SU-DHL-6 (cell line): ENCODE measurements at regions not wholly inside any gene's neighbourhood (a gene's known extent, or its start where the extent isn't known, plus 50 kb on each side); places are given as distances from the start of the nearest gene placed in this dataset.

Experiments
- H2AFZ ChIP-seq: fragments of 200-600 bp; sonication (generic); 2 replicates; pipeline ENCODE4 v1.6.1; 2014; ENCODE audit warnings: low read depth, mild to moderate bottlenecking, moderate library complexity, mixed read lengths, antibody characterized with exemption, low read length; ENCODE audit not compliant: severe bottlenecking
- H3F3A ChIP-seq: fragments of 200-600 bp; shearing (Covaris generic); 2 replicates; pipeline ENCODE4 v1.6.0; 2016; ENCODE audit warnings: antibody characterized with exemption, mild to moderate bottlenecking; ENCODE audit not compliant: insufficient read depth
- H3K27ac ChIP-seq: fragments of 200-600 bp; sonication (generic); 2 replicates; pipeline ENCODE4 v1.5.1; 2016; ENCODE audit warnings: low read depth, mild to moderate bottlenecking, low read length, moderate library complexity, mixed read lengths
- H3K27me3 ChIP-seq: fragments of 200-600 bp; sonication (generic), shearing (Covaris generic); 2 replicates; pipeline ENCODE4 v1.6.0; 2014; ENCODE audit warnings: mild to moderate bottlenecking, low read length
- H3K36me3 ChIP-seq: fragments of 200-600 bp; sonication (generic); 2 replicates; pipeline ENCODE4 v1.6.1; 2014; ENCODE audit warnings: mild to moderate bottlenecking, low read length, mixed read lengths
- H3K4me2 ChIP-seq: fragments of 300-600, 200-600 bp; shearing (Covaris generic), sonication (generic); 2 replicates; pipeline ENCODE4 v1.6.0; 2014; ENCODE audit warnings: low read length, low read depth, mild to moderate bottlenecking; ENCODE audit not compliant: poor library complexity, severe bottlenecking
- H3K4me3 ChIP-seq: fragments of 200-600 bp; sonication (generic); 2 replicates; pipeline ENCODE4 v1.5.1; 2014; ENCODE audit warnings: antibody characterized with exemption, low read length, mild to moderate bottlenecking, mixed read lengths; ENCODE audit not compliant: insufficient read depth, poor library complexity, severe bottlenecking
- H3K79me2 ChIP-seq: fragments of 200-600 bp; sonication (generic); 2 replicates; pipeline ENCODE4 v1.6.1; 2014; ENCODE audit warnings: mild to moderate bottlenecking, low read length, moderate library complexity; ENCODE audit not compliant: insufficient read depth
- H3K9ac ChIP-seq: fragments of 200-600 bp; sonication (generic); 2 replicates; pipeline ENCODE4 v1.7.0; 2014; ENCODE audit warnings: mild to moderate bottlenecking, low read length
- H3K9me2 ChIP-seq: fragments of 200-600 bp; sonication (generic); replicated peaks from 2 replicates; pipeline ENCODE4 v1.6.1; 2014; ENCODE audit warnings: low read length; ENCODE audit not compliant: insufficient read depth
- H3K9me3 ChIP-seq: fragments of 200-600 bp; sonication (generic); 2 replicates; pipeline ENCODE4 v1.6.1; 2014; ENCODE audit warnings: low read length, mixed read lengths; ENCODE audit not compliant: insufficient read depth
- H4K20me1 ChIP-seq: fragments of 200-600 bp; sonication (generic); 2 replicates; pipeline ENCODE4 v1.6.1; 2014; ENCODE audit warnings: low read depth, mild to moderate bottlenecking, antibody characterized with exemption, low read length, moderate library complexity, mixed read lengths
- EZH2phosphoT487 ChIP-seq: fragments of 200-600 bp; sonication (generic), shearing (Covaris generic); conservative IDR thresholded peaks from 2 replicates; pipeline ENCODE4 v1.6.1; 2018; ENCODE audit warnings: mild to moderate bottlenecking, antibody characterized with exemption, low read length, moderate library complexity, mixed read lengths
- TF ChIP-seq, protein P1 (sequence below): fragments of 200-600 bp; sonication (generic); IDR thresholded peaks from one replicate; pipeline ENCODE4 v1.5.1; 2017; ENCODE audit warnings: antibody characterized with exemption, mild to moderate bottlenecking, low read length, moderate library complexity; ENCODE audit not compliant: insufficient read depth, poor library complexity, severe bottlenecking

DNA sequence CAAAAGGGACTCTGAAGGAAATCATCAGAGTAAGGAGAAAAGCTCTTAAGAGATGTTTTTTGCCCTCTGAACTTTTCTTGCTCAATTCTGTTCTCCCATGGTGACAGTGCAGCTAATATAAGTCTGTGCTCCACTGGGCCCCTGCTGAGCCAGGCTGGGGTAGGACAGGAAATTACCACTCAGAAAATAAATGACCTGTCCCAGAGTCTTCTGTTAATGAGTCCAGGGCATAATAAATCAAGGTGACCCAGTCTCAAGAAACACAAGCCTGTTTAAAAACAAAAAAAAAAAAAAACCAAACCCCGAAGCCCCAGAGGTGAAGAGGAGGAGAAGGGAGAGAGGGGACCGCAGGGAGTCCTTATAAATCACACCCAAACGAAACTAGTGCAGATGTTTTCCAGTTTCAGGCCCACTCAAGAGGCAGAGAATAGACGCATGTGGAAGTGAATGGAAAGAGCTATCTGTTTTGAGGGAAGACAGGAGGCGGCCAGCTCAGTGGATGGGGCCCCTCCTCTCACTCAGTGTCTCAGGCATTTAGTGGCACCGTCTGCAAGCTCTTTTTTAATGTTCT is 59.8 kb upstream of the BOC start:
- no peaks in the 10 kb centered on the region for H3K36me3 ChIP-seq
- H3K27me3 ChIP-seq: no peaks in the 10 kb centered on the region
- no peaks in the 10 kb centered on the region for H3F3A ChIP-seq
- no peaks in the 10 kb centered on the region for H4K20me1 ChIP-seq
- no peak overlapping the region for H3K27ac ChIP-seq
- TF ChIP-seq, protein P1, sequence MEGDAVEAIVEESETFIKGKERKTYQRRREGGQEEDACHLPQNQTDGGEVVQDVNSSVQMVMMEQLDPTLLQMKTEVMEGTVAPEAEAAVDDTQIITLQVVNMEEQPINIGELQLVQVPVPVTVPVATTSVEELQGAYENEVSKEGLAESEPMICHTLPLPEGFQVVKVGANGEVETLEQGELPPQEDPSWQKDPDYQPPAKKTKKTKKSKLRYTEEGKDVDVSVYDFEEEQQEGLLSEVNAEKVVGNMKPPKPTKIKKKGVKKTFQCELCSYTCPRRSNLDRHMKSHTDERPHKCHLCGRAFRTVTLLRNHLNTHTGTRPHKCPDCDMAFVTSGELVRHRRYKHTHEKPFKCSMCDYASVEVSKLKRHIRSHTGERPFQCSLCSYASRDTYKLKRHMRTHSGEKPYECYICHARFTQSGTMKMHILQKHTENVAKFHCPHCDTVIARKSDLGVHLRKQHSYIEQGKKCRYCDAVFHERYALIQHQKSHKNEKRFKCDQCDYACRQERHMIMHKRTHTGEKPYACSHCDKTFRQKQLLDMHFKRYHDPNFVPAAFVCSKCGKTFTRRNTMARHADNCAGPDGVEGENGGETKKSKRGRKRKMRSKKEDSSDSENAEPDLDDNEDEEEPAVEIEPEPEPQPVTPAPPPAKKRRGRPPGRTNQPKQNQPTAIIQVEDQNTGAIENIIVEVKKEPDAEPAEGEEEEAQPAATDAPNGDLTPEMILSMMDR: no peak
- no peak for TF ChIP-seq EZH2phosphoT487
- no peak overlapping the region for H3K4me2 ChIP-seq
- no peaks in the 10 kb centered on the region for H3K9me2 ChIP-seq
- H3K9ac ChIP-seq: no peak overlapping the region
- H3K4me3 ChIP-seq: no peak overlapping the region
- H3K79me2 ChIP-seq: no peaks in the 10 kb centered on the region
- no peaks in the 10 kb centered on the region for H3K9me3 ChIP-seq
- H2AFZ ChIP-seq: no peak overlapping the region

DNA sequence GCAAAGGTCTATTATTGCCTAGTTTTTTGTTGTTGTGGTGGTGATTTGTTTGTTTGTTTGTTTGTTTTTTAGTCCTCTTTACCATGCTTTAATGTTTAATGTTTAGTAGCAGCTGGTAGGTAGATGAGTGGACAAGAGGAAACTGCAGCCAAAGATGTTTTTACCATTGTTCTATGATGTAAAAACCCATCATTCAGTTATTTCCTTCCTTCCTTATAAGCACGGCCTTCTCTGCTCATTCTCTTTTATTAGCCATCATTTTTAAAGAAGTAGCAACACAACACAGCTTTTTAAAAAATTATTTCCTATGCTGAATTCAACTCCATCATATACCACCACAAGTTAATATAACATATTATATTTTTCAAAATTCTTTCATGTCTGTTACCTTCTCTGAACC is 58.5 kb upstream of the BOC start:
- Histone ChIP-seq H3K27me3 (no peaks in the 10 kb centered on the region), H3K36me3 (no peaks in the 10 kb centered on the region), H3K4me2 (no peak overlapping the region), H3F3A (no peaks in the 10 kb centered on the region), H3K4me3 (no peak overlapping the region), H3K79me2 (no peaks in the 10 kb centered on the region), H3K9me2 (no peaks in the 10 kb centered on the region), H2AFZ (no peak overlapping the region), H3K27ac (no peak overlapping the region), H3K9me3 (no peaks in the 10 kb centered on the region), H4K20me1 (no peaks in the 10 kb centered on the region), H3K9ac (no peak overlapping the region)
- TF ChIP-seq, protein P1: no peak
- no peak for TF ChIP-seq EZH2phosphoT487

GRCh38 chr3:113153499-113154107 is 57.8 kb upstream of the BOC start:
- H3K27ac ChIP-seq: no peak overlapping the region
- H2AFZ ChIP-seq: no peak overlapping the region
- no peaks in the 10 kb centered on the region for H4K20me1 ChIP-seq
- no peak overlapping the region for H3K9ac ChIP-seq
- no peaks in the 10 kb centered on the region for H3K9me3 ChIP-seq
- no peaks in the 10 kb centered on the region for H3K9me2 ChIP-seq
- TF ChIP-seq EZH2phosphoT487: no peak
- TF ChIP-seq, protein P1: no peak
- no peak overlapping the region for H3K4me3 ChIP-seq
- H3F3A ChIP-seq: no peaks in the 10 kb centered on the region
- H3K27me3 ChIP-seq: no peaks in the 10 kb centered on the region
- no peaks in the 10 kb centered on the region for H3K36me3 ChIP-seq
- H3K4me2 ChIP-seq: no peak overlapping the region
- H3K79me2 ChIP-seq: no peaks in the 10 kb centered on the region
